Stimulated activated naive B cell treated with anti-CD40 and anti-IgM and Interleukin-4, amounts not matched to agents 10 μg/mL and 1 μg/mL and 100 μg/mL, for 72 hours (primary cell): ENCODE measurements at regions not wholly inside any gene's neighbourhood (a gene's known extent, or its start where the extent isn't known, plus 50 kb on each side); places are given as distances from the start of the nearest gene placed in this dataset.

ENCODE experiments used
- ATAC-seq, 2 donors: fragments of 150-1000 bp; cut with Tn5 transposase; replicated peaks; 2 replicates each; pipeline ENCODE4 v1.10.0; 2021; ENCODE audit warnings: moderate library complexity in 1 of 2
- DNase-seq: peaks from one replicate; pipeline ENCODE4 v3.0.0; 2021
- H3K27ac Mint-ChIP-seq: one replicate; pipeline ENCODE4 v1.8.0; 2022; ENCODE audit warnings: mild to moderate bottlenecking, mixed read lengths
- H3K27me3 Mint-ChIP-seq, 2 donors: one replicate each; pipeline ENCODE4 v1.8.0; 2022; ENCODE audit warnings: mixed read lengths in 2 of 2
- H3K36me3 Mint-ChIP-seq, 2 donors: one replicate each; pipeline ENCODE4 v1.8.0; 2022; ENCODE audit warnings: mixed read lengths in 2 of 2, mild to moderate bottlenecking in 1 of 2
- H3K4me1 Mint-ChIP-seq, 2 donors: one replicate each; pipeline ENCODE4 v1.8.0; 2022; ENCODE audit warnings: mixed read lengths in 2 of 2, mild to moderate bottlenecking in 1 of 2
- H3K4me3 Mint-ChIP-seq, 2 donors: one replicate each; pipeline ENCODE4 v1.8.0; 2022; ENCODE audit warnings: mild to moderate bottlenecking in 2 of 2, mixed read lengths in 2 of 2, moderate library complexity in 1 of 2
- H3K9me3 Mint-ChIP-seq, 2 donors: one replicate each; pipeline ENCODE4 v1.8.0; 2022; ENCODE audit warnings: mixed read lengths in 2 of 2, mild to moderate bottlenecking in 1 of 2

DNA sequence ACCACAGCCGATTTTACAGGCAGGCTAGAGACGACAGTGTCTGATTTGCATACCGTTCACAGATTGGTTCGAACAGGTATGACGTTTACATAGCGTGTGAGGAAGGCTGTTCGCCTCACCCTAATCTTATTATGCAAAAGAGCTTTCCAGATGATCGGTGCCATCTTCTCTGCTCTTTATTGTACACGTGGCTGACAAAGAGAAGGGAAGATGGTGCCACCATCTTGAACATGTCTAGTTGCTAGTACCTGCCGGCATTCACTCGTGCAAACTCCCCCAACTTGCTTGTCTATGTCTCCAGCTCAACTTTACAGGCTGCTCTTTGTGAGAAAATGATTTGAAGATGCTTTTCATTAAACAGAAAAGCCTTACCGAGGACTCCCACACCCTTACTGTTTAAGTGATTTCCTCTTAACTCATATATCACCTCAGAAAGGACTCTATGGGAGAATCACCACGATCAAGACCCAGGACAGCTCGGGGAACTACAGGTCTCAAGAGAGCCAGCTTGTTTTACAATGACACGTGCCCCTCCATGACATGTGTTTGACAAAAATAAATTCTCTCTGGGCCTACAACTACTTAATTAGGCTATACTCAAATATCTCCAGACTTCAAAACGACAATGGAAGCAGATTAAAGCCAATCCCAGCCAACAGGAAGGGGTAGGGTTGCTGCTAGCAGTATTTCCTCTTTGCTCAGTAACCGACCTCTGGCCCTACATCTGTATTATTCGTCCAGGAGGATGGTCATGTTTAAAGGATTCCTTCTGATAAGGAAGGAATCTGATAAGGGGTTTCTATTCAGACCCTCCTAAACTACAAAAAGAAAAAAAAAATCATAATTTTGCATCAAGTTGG is 480.6 kb downstream of the TMEM114 start:
- no peaks in the 10 kb centered on the region for H3K27me3 Mint-ChIP-seq
- no peaks in the 10 kb centered on the region for H3K4me1 Mint-ChIP-seq
- H3K27ac Mint-ChIP-seq, result no peak overlapping the region
- no peak overlapping the region for H3K4me3 Mint-ChIP-seq
- ATAC-seq (no peak), DNase-seq (no peak)
- no peaks in the 10 kb centered on the region for H3K36me3 Mint-ChIP-seq
- peaks cover 9 to 11% of the 10 kb centered on the region in 2 donors for H3K9me3 Mint-ChIP-seq

DNA sequence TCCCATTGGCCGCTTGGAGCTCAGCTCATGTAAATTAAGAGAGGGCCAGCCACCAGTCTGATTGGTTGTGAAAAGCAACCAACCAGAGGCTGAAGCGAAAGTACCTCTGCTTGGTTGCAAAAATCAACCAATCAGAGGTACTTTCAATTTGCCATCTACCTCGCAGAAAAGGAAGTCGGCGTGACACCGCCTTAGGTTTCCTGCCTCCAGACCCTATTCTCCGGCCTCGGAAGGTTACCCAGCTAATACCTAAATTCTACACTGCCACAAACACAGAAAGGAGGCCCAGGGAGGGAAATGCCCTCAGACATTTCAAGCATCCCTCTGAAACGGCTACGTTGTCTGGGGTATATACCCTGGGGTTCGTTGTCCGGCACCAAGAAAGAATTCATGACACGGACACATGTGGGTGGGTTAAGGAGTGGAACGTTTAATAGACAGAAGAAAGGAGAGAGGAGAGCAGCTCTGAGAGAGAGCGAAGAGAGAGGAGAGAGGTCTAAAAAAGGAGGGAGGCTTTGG is 481.3 kb downstream of the TMEM114 start:
- Mint-ChIP-seq H3K27ac (no peak overlapping the region), H3K27me3 (no peaks in the 10 kb centered on the region), H3K36me3 (no peaks in the 10 kb centered on the region), H3K9me3 (peaks cover 9 to 11% of the 10 kb centered on the region in 2 donors), H3K4me3 (no peak overlapping the region), H3K4me1 (no peaks in the 10 kb centered on the region)
- no peak for ATAC-seq
- no peak for DNase-seq

DNA sequence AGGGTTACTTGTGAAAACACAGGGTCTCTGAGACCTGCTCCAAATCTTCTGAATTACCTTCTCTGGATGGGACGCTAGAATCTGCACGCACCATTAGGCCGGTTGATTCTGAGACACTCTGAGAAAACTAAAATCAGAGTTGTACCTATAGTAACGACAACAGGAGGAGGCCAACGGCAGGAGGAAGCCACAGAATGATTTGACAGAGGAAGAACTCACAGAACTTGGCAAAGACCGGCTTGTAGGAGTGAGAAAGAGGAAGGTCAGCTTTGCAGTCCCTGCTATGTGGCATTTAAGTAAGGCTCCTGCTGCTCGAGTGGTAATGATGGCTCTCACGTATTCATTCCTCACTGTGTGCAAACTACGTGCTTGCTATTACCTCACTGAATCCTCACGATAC is 483.0 kb downstream of the TMEM114 start:
- Mint-ChIP-seq H3K36me3 (no peaks in the 10 kb centered on the region), H3K9me3 (peaks cover 4 to 5% of the 10 kb centered on the region in 2 donors), H3K4me3 (no peak overlapping the region), H3K27me3 (no peaks in the 10 kb centered on the region), H3K4me1 (no peaks in the 10 kb centered on the region), H3K27ac (no peak overlapping the region)
- ATAC-seq, result no peak
- no peak for DNase-seq

DNA sequence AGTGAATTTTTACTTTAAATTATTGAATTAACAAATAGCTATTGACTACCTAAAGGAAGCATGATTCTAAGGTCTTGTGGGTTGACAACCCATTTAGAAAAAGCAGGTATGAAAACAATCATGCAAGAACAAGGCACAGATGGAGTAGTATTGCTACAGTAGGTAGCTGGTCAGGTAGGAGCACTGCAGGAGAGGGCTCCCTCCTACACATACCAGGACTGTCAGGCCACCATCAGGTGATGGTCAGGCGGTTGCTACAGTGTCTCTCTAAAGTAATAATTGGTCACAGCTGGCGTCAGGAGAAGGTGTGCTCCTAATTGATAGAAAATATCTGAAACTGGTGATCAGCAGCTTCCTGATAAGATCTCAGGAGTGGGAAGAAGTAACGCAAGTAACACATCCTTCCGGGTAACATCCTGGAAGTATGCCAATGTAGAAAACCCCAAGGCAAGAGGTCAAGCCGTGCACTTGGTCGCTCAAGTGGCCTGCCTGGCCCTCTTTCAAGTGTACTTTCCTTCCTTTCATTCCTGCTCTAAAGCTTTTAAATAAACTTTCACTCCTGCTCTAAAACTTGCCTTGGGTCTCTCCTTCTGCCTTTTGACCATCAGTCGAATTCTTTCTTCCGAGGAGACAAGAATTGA is 486.5 kb downstream of the TMEM114 start:
- Mint-ChIP-seq H3K4me3 (no peak overlapping the region), H3K36me3 (no peaks in the 10 kb centered on the region), H3K27me3 (no peaks in the 10 kb centered on the region), H3K9me3 (peaks cover 2 to 3% of the 10 kb centered on the region in 2 donors), H3K27ac (no peak overlapping the region), H3K4me1 (no peaks in the 10 kb centered on the region)
- DNase-seq (no peak), ATAC-seq (no peak)

DNA sequence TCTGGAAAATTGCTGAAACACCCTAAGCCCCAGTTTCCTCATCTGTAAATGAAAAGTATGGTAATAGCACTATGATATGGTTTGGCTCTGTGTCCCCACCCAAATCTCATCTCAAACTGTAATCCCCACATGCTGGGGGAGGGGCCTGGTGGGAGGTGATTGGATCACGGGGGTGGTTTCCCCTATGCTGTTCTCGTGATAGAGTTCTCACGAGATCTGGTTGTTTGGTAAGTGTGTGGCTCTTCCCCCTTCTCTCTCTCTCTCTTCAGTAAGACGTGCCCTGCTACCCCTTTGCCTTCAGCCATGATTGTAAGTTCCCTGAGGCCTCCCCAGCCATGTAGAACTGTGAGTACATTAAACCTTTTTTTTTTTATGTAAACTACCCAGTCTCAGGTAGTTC is 490.7 kb downstream of the TMEM114 start:
- Mint-ChIP-seq H3K9me3 (peaks cover 0 to 3% of the 10 kb centered on the region in 2 donors), H3K4me1 (no peaks in the 10 kb centered on the region), H3K27me3 (no peaks in the 10 kb centered on the region), H3K36me3 (no peaks in the 10 kb centered on the region), H3K4me3 (no peak overlapping the region), H3K27ac (no peak overlapping the region)
- DNase-seq, result no peak
- no peak for ATAC-seq

DNA sequence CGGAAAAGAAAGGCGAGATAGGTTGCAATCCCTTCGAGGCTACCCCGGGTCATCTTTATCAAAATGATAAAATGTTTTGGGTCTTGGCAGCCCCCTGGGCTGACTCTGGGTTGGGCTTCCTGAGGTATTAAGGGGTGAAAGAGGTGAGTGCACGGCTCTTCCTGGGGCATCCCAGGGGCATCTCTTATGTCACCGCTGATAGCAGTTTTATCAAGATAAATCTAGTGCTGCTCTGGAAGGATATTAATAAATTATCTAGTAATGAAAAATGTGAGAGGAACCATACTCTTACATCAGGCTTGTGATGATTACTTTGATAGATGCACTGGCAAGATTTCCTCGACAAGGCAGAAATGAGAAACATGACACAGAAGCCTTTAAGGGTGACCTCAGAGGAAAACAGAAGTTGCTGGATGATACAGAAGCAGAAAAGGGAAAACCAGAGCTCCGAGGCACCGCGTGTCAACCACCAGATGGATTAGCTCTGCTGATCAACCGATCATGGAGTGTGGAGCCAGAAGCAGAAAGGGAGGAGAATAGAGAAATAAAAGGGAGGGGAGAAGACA is 491.3 kb downstream of the TMEM114 start:
- Mint-ChIP-seq H3K27me3 (no peaks in the 10 kb centered on the region), H3K4me3 (no peak overlapping the region), H3K4me1 (no peaks in the 10 kb centered on the region), H3K36me3 (no peaks in the 10 kb centered on the region), H3K27ac (no peak overlapping the region), H3K9me3 (peaks cover 0 to 3% of the 10 kb centered on the region in 2 donors)
- DNase-seq, result no peak
- ATAC-seq, result no peak

DNA sequence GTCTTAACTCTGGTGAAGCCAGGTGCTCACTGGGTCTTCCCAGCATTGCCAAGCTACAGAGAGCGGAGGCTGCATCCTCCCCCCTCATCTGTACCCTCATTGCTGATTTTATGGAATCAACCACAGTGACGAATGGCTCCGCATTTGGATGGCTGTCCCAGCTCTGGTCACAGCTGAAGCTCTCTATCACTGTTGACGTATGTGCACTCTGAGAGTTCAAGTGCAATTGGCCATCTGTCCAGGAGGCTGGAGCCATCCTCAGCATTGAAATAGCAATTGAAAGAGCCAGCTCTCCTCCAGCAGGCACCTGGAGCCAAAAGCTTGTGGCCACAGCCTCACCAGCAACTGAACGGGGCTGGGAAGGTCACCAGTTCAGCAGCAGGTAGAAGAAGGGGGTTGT is 494.1 kb downstream of the TMEM114 start:
- Mint-ChIP-seq H3K4me3 (no peak overlapping the region), H3K36me3 (no peaks in the 10 kb centered on the region), H3K4me1 (no peaks in the 10 kb centered on the region), H3K27me3 (no peaks in the 10 kb centered on the region), H3K9me3 (peaks cover 0 to 3% of the 10 kb centered on the region in 2 donors), H3K27ac (no peak overlapping the region)
- ATAC-seq (no peak), DNase-seq (no peak)

DNA sequence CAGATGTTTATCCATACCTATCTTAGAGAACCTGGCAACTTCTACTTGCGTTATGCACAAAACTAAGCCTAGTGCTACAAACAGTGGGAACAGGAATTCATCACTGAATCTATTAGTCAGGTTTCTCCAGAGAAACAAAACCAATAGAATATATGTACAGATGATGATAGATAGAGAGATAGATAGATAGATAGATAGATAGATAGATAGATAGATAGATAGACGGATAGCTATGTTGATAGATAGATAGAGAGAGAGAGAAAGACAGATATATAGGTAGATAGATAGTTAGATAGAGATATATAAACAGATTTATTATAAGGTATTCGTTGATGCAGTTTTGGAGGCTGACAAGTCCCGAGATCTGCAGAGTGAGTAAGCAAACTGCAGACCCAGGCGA is 495.6 kb downstream of the TMEM114 start:
- H3K36me3 Mint-ChIP-seq, result no peaks in the 10 kb centered on the region
- no peak overlapping the region for H3K27ac Mint-ChIP-seq
- ATAC-seq (no peak), DNase-seq (no peak)
- H3K4me1 Mint-ChIP-seq, result no peaks in the 10 kb centered on the region
- no peaks in the 10 kb centered on the region for H3K9me3 Mint-ChIP-seq
- no peak overlapping the region for H3K4me3 Mint-ChIP-seq
- H3K27me3 Mint-ChIP-seq, result no peaks in the 10 kb centered on the region

DNA sequence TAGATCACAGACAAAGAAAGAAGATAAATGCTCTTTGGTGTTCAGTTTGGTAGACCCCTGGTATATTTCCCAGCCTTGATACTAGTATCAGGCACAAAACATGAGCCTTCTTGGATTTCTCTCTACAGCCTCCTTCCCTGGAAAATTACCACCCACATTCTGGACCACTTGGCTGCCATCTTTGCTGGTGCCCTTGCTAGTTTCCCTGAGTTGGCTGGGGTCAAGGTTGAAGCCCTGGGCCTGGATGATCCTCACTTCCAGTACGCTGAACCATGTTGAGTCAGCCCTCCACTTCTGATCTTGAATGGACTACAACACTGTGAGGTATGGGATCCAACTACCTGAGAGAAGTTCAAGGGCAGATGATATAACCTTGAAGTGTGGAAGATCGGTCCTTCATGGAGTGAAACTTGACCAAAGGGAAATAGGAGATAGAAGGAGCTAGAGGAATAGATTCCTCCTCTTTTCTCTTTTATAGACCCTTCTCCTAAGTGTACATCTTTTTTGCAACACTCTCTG is 501.4 kb downstream of the TMEM114 start:
- DNase-seq (no peak), ATAC-seq (no peak)
- no peaks in the 10 kb centered on the region for H3K27me3 Mint-ChIP-seq
- no peak overlapping the region for H3K4me3 Mint-ChIP-seq
- no peak overlapping the region for H3K27ac Mint-ChIP-seq
- no peaks in the 10 kb centered on the region for H3K4me1 Mint-ChIP-seq
- no peaks in the 10 kb centered on the region for H3K36me3 Mint-ChIP-seq
- no peaks in the 10 kb centered on the region for H3K9me3 Mint-ChIP-seq

DNA sequence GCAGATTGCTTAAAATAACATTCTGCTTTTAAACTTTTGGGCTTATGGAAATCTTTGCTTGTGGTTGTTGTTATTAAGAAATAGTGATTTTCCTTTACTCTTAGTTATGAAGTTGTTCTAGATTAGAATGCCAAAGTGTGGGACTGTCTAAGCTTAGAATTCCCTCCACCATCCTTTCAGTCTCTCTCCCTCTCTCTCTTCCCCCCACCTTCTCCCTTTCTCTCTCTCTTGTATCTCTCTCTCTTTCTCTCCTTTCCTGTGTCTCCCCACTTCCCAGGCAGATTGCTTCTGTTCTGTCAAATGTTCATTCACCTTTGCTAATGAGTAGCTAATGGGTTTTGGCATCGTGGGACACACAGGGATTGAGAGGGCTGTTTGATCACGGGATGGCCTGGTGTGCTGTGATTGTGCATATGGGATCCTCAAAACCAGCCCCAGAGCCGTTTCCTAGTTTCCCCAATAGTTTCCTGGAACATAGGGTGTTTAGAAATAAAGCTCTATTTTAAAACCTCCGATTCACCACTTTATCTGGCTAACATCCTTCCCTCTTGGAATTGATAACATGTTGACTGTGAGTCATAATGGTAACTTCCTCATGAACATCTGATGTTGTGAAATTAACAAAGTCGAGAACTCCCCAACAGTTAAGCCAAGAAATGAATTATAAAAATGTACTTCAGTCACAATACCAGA is 502.6 kb downstream of the TMEM114 start:
- no peak for ATAC-seq
- Mint-ChIP-seq H3K4me1 (no peaks in the 10 kb centered on the region), H3K36me3 (no peaks in the 10 kb centered on the region), H3K27ac (no peak overlapping the region), H3K9me3 (no peaks in the 10 kb centered on the region), H3K27me3 (no peaks in the 10 kb centered on the region), H3K4me3 (no peak overlapping the region)
- no peak for DNase-seq

DNA sequence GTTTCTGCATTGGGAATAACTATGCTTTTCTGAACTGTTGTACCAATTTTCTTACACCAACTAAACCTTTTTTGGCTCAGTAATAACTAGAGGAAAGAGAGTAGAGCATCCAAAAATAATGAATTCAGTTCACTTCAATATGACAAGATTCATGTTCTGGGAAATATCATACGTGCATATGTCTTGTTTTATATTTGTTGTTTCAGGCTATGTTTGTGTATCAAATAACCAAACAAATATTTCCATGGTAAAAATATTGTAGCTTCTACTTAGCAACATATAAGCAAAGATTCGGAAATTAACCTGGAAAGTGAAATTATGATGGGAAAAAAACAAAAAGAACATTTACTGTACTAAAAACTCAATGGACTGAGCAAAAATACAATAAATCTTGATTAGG is 503.2 kb downstream of the TMEM114 start:
- Mint-ChIP-seq H3K36me3 (no peaks in the 10 kb centered on the region), H3K4me1 (no peaks in the 10 kb centered on the region), H3K4me3 (no peak overlapping the region), H3K9me3 (no peaks in the 10 kb centered on the region), H3K27ac (no peak overlapping the region), H3K27me3 (no peaks in the 10 kb centered on the region)
- DNase-seq, result no peak
- ATAC-seq, result no peak

DNA sequence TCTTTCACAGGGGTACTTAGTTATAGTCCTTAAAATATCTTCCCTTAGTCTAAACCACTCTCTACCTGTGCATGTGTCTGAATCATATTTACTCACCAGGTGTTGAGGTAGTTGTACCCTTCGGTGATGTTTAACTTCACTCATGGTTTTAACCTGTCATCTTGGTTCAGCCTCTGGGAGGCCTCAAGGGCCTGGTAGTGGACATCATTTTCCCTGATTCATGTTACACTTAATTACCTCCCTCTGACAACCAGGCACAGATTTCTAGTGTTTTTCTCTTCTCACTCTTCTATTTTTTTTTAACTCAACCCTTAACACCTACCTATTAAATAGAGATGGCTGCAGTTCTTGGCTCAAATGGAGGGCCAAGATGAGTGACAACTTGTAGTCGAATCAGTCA is 505.4 kb downstream of the TMEM114 start:
- DNase-seq (no peak), ATAC-seq (no peak)
- Mint-ChIP-seq H3K27me3 (no peaks in the 10 kb centered on the region), H3K9me3 (peaks cover 0 to 2% of the 10 kb centered on the region in 2 donors), H3K4me1 (no peaks in the 10 kb centered on the region), H3K36me3 (no peaks in the 10 kb centered on the region), H3K27ac (no peak overlapping the region), H3K4me3 (no peak overlapping the region)

DNA sequence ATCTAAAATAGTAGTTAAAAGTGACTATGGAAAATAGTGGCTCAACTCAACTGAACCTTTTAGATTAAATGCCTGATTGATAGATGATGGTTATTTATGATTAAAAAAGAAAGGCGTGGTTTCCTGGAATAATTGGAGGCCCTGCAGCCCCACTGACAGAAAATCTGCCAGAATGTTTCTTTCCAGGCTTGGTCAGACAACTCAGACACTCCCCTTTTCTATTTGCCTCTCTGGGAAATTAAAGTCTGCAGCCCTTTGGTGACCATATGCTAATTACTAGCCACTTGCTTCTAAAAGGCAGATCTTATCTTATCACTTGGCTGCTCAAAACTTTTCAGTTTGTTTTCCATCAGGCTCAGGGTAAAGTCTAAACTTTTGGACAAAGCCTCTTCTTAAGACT is 506.0 kb downstream of the TMEM114 start:
- Mint-ChIP-seq H3K9me3 (peaks cover 0 to 3% of the 10 kb centered on the region in 2 donors), H3K4me1 (no peaks in the 10 kb centered on the region), H3K27ac (no peak overlapping the region), H3K27me3 (no peaks in the 10 kb centered on the region), H3K36me3 (no peaks in the 10 kb centered on the region), H3K4me3 (no peak overlapping the region)
- DNase-seq, result no peak
- ATAC-seq, result no peak

DNA sequence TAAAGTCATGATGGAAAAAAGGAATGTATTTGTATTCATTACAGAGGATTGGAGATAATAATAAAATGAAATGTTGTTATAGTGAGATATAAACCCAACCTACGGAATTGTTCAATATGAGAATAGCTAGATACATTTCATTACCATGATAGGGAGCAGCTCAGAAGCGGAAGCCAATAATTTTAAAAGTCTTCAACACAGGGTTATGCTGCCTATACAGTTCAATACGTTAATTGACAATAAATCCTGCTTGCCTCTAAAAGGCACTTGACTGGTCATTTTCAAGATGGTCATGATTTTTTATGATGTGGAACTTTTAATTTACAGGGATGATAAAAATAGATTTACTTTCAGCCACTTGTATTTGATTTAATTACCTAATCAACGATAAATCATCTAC is 506.8 kb downstream of the TMEM114 start:
- Mint-ChIP-seq H3K9me3 (peaks cover 0 to 5% of the 10 kb centered on the region in 2 donors), H3K4me3 (no peak overlapping the region), H3K27me3 (no peaks in the 10 kb centered on the region), H3K36me3 (no peaks in the 10 kb centered on the region), H3K27ac (no peak overlapping the region), H3K4me1 (no peaks in the 10 kb centered on the region)
- ATAC-seq (no peak), DNase-seq (no peak)
